ENCODE measurements at regions not wholly inside any gene's neighbourhood (a gene's known extent, or its start where the extent isn't known, plus 50 kb on each side); places are given as distances from the start of the nearest gene placed in this dataset.
A peak's percentile ranks its signal among the peaks of the same experiment; 100 is the strongest.

- no peak overlapping the region for H3K27ac ChIP-seq
Measured at GRCh38 chr3:70861234-70861633, 548.8 kb upstream of the MDFIC2 start.

GRCh38 chr3:70857916-70858315 lies 545.5 kb upstream of the MDFIC2 start:
- H3K27ac ChIP-seq = no peak overlapping the region
- no peak for TF ChIP-seq CTCF (conservative IDR thresholded peaks at IDR 0.05)

More at GRCh38 chr3:70861234-70861633, 548.8 kb upstream of the MDFIC2 start:
- no peak for TF ChIP-seq CTCF (conservative IDR thresholded peaks at IDR 0.05)

GRCh38 chr3:70856414-70857162 lies 544.1 kb upstream of the MDFIC2 start:
- TF ChIP-seq CTCF (conservative IDR thresholded peaks at IDR 0.05) = no peak
- no peak overlapping the region for H3K27ac ChIP-seq

- no peak for TF ChIP-seq CTCF (conservative IDR thresholded peaks at IDR 0.05)
- H3K27ac ChIP-seq = no peak overlapping the region
Measured at GRCh38 chr3:70855149-70855548, 542.7 kb upstream of the MDFIC2 start.

- H3K27ac ChIP-seq = no peak overlapping the region
- no peak for TF ChIP-seq CTCF (conservative IDR thresholded peaks at IDR 0.05)
Measured at GRCh38 chr3:70854108-70854507, 541.7 kb upstream of the MDFIC2 start.

GRCh38 chr3:70853161-70853944 lies 540.9 kb upstream of the MDFIC2 start:
- H3K27ac ChIP-seq = no peak overlapping the region
- no peak for TF ChIP-seq CTCF (conservative IDR thresholded peaks at IDR 0.05)

GRCh38 chr3:70849911-70850699 lies 537.7 kb upstream of the MDFIC2 start:
- TF ChIP-seq CTCF (conservative IDR thresholded peaks at IDR 0.05) = no peak
- peak overlapping the region; percentile 54 for H3K27ac ChIP-seq

Data from VCaP (cell line).